ENCODE measurements at regions not wholly inside any gene's neighbourhood (a gene's known extent, or its start where the extent isn't known, plus 50 kb on each side); places are given as distances from the start of the nearest gene placed in this dataset.

DNA sequence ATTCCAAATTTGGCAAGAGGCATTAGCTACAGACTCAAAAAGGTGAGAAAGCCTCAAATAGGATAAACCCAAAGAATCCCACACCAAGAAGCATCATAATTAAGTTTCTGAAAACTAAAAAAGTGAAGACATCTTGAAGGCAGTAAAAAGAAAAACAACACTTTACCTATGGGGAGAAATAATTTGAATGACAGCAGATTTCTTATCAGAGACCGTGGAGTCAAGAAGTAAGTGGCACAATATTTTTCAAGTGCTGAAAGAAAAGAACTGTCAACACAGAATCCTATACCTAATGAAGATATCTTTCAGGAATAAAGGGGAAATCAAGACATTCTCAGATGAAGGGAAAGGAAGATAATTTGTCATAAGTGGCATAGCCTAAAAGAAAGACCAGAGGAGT lies 193.3 kb upstream of the CHD6 start:
- no peak for ATAC-seq
- no peak for DNase-seq (ENCODE audit: low spot score)

DNA sequence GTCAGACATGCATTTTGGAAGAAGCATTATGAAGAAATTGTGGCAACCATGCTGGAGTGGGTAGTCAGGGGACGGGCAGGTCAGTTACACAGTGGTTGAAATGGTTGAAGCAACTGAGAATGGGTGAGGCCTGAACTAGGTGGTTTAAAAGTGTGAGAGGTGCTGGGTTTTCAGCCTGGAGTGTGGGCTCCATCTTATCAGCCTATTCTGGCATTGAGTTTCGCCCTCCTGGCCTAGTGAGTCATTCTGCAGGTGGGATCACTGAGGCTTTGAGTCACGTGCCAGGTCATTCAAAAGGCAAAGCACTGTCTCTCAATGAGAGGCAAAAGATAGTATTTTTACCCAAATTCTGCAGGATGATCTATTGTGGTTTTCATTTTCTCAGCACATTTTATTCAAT lies 181.9 kb upstream of the CHD6 start:
- DNase-seq (ENCODE audit: low spot score) (no peak), ATAC-seq (no peak)

GRCh38 chr20:41798930-41799502 lies 180.8 kb upstream of the CHD6 start:
- no peak for DNase-seq (ENCODE audit: low spot score)
- no peak for ATAC-seq

DNA sequence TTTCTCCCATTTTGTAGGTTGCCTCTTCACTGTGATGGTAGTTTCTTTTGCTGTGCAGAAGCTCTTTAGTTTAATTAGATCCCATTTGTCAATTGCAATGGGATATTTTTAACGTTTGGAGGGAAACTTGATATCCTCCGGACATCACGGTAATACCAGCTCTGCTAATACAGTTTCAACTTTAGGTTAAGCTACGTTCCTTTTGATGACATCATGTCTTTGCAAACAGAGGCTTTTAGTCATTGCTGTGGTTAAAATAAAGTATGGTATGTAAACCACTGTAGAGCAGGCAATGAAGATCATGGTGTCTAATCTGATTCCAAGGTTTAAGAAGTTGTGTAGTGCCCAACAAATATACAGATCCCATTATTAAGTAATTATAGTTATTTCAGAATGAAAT lies 168.0 kb upstream of the CHD6 start:
- ATAC-seq (no peak), DNase-seq (ENCODE audit: low spot score) (no peak)

- DNase-seq (ENCODE audit: low spot score) (no peak), ATAC-seq (no peak)
Measured at GRCh38 chr20:41784209-41784958, 166.2 kb upstream of the CHD6 start.

- DNase-seq (ENCODE audit: low spot score), result no peak
- peak; percentile 19 for ATAC-seq
Measured at GRCh38 chr20:41783423-41784208, 165.4 kb upstream of the CHD6 start.

- ATAC-seq (no peak), DNase-seq (ENCODE audit: low spot score) (no peak)
Measured at GRCh38 chr20:41782730-41783406, 164.7 kb upstream of the CHD6 start.

DNA sequence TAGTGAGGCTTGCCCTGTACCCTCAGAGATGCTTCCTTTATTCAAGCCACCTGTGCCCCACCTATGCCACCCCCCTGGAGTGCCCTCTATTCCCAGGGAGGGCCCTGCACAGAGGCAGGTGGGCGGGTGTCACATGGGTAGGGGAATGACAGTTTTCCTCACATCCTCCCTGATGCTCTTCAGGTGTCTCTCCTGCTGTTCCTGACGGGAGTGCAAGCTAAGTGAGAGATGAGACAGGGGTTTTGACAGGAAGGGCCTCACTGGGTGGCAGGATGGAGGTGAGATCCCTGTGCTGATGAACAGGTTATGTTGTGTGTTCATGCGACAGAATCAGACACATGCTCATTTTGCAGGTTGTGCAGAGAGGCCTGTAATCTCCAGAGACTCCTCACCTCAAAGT lies 164.1 kb upstream of the CHD6 start:
- ATAC-seq, result no peak
- no peak for DNase-seq (ENCODE audit: low spot score)

DNA sequence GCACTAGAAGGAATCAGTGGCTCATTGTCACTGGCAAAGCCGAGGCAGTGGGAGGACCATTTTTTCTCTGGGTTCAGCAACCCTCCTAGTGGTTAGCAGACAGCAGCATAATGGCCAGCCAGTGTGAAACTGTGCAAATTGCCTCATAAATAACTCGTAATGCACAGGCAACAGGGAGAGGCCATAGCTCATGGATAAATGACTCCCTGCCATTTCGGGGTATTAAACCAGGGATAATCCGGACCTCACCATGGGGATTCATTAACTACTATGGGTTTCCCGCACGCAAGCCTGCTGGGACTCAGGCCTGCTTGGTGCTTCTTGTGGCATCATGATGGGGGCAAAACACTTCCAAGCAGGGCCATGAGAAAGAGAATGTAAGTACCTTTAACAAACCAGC lies 158.2 kb upstream of the CHD6 start:
- ATAC-seq, result no peak

DNA sequence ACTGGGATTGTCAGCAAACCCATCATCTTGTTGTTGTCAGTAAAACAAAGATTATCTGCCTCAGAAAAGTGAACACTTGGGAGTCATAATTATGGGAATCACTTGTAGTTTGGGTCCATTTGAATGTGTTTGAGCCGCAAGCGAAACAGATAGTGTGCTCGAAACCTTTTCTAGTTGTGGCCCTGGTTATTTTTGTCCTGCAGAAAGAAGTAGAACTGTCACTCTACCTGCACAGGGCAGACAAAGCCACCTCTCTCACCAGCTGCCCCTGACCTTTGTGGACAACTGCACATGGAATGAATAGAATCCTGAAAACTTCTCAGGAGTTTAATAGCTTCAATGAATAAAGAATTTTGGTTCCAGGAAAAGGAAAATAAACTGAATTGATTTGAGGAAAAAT lies 156.1 kb upstream of the CHD6 start:
- DNase-seq (ENCODE audit: low spot score), result no peak
- ATAC-seq, result no peak

More for the DNA sequence above, 158.2 kb upstream of the CHD6 start:
- DNase-seq (ENCODE audit: low spot score), result no peak

DNA sequence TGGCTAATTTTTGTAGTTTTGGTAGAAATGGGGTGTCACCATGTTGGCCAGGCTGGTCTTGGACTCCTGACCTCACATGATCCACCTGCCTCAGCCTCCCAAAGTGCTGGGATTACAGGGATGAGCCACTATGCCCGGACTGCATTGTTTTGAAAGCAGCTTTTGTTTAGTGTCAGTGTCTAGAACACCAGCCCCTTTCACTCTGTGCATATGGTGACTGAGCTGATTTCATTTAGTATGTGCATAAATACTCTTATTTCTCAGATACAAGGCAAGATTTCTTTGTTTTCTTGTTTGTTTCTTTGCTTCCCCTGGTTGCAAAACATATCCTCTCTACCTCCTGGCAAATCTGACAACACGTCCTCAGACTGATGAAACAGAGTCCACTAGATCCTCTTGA lies 152.8 kb upstream of the CHD6 start:
- no peak for ATAC-seq
- no peak for DNase-seq (ENCODE audit: low spot score)

GRCh38 chr20:41770427-41770826 lies 152.2 kb upstream of the CHD6 start:
- ATAC-seq (peak; percentile 92), DNase-seq (ENCODE audit: low spot score) (no peak)

- no peak for ATAC-seq
- no peak for DNase-seq (ENCODE audit: low spot score)
Measured at GRCh38 chr20:41769592-41770018, 151.4 kb upstream of the CHD6 start.

- no peak for DNase-seq (ENCODE audit: low spot score)
- ATAC-seq, result no peak
Measured at GRCh38 chr20:41750137-41750536, 132.0 kb upstream of the CHD6 start.

GRCh38 chr20:41748756-41749582 lies 130.8 kb upstream of the CHD6 start:
- no peak for DNase-seq (ENCODE audit: low spot score)
- no peak for ATAC-seq

DNA sequence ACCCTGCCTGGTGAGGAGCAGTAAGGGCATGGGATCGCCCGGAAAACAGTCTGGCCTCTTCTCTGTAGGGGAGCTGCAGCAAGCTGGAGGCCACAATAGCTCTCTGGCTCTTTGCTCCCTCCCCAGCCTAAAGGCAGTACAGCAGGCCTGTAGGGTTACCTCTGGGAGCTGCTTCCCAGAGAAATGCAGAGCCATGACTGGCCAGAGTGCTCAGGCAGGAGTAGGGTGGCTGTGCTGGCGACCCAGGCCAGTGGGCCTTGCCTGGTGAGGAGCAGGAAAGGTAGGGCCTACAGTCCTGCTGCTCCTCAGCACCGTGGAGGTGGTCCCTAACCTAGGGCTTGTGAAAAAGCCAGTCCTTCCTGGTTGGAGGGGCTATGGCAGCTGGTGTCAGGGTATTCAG lies 129.9 kb upstream of the CHD6 start:
- ATAC-seq (no peak), DNase-seq (ENCODE audit: low spot score) (no peak)

DNA sequence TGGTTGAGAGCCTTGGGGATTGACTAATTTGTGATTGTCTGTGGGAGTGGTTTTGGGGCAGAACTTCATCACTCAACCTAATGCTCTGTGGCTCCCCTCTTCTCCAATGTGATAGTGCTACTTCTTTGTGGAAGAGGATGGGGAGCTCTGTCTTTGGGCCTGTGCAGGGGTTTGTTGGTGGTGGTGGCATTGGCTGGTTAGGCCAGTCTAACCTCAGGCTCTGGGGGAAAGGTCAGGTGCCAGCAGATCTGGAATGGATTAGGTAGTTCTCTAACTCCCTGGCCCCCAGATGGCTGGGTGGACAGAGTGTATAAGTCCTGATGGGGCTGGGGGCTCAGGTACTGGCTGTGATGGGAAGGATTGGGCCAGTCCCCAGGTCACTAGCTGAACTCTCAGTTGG lies 129.0 kb upstream of the CHD6 start:
- ATAC-seq, result no peak
- DNase-seq (ENCODE audit: low spot score), result no peak

DNA sequence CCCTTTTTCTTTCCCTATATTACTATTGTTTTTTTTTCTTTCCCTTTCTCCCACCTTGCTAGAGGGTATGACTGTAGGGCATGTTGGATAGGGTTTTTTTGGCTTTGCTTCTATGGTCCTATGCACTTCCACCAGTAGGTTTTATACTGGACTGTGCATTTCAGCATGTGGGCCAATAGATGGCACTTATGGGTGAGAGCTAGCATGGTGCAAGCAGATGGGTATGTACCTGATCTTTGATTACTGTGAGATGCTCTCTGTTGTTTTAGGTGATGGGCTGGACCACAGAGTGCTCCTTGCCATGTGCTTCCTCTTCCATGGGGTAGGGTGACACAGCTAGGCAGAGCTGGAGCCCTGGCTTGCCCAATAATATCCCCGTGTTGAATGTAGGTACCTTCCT lies 128.5 kb upstream of the CHD6 start:
- DNase-seq (ENCODE audit: low spot score) (no peak), ATAC-seq (peak; percentile 68)

DNA sequence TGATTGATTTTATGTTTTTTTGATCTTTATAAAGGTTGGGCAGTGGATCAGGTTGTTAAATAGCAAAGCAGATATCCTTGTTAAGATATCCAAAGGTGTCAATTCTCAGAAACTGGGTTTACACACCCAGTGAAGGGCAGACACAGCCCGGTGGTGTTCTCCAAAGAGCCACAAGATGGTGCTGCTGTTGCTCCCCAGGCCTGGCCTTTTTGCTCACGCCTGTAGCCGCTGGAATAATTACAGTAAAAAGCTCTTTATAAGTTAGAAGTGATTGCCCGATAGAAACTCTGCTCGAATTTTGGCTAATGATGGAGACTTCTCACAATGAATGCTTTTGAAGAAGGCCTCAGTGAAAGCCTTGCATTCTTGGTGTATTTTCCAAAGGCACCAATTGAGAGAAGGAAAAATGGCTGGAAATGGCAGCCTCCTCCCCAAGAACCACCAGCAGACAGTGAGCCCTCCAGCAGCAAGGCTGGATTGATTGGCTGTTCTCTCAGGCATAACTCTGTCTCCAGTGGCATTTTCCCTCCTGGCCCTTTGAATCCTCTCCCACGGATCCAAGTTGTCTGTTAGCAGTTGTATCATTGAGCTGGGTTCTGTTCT lies 120.5 kb upstream of the CHD6 start:
- DNase-seq (ENCODE audit: low spot score) (no peak), ATAC-seq (peak; percentile 88)

GRCh38 chr20:41735949-41736348 lies 117.8 kb upstream of the CHD6 start:
- ATAC-seq, result no peak
- no peak for DNase-seq (ENCODE audit: low spot score)
